Cardiac septum (tissue), 1 donor: ENCODE measurements at regions not wholly inside any gene's neighbourhood (a gene's known extent, or its start where the extent isn't known, plus 50 kb on each side); places are given as distances from the start of the nearest gene placed in this dataset.

Experiments
- DNase-seq: peaks from one replicate; pipeline ENCODE4 v3.0.0-alpha.2; 2020; ENCODE audit warnings: low spot score
- intact Hi-C: fragments of 100-400 bp; cut with DNase I; formaldehyde crosslinking; loops from one replicate; pipeline ENCODE4 v1.14.0; 2022
- donor health status: DM: no; HTN: no; CAD: no.

GRCh38 chr3:73706771-73707170 lies 82.0 kb upstream of the PDZRN3 start:
- intact Hi-C loops, result no loop called here
- DNase-seq, result no peak

GRCh38 chr3:73705792-73706191 lies 81.1 kb upstream of the PDZRN3 start:
- intact Hi-C loops, result no loop called here
- no peak for DNase-seq

- intact Hi-C loops, result no loop called here
- DNase-seq, result no peak
Measured at GRCh38 chr3:73699327-73699726, 74.6 kb upstream of the PDZRN3 start.

- intact Hi-C loops, result no loop called here
Measured at GRCh38 chr3:73697020-73697419, 72.3 kb upstream of the PDZRN3 start.

GRCh38 chr3:73695841-73696240 lies 71.1 kb upstream of the PDZRN3 start:
- intact Hi-C loops, result no loop called here
- DNase-seq, result no peak

More at GRCh38 chr3:73697020-73697419, 72.3 kb upstream of the PDZRN3 start:
- DNase-seq, result no peak

- no peak for DNase-seq
- intact Hi-C loops, result no loop called here
Measured at GRCh38 chr3:73694983-73695757, 70.4 kb upstream of the PDZRN3 start.

- intact Hi-C loops, result no loop called here
Measured at GRCh38 chr3:73687106-73688004, 62.6 kb upstream of the PDZRN3 start.

GRCh38 chr3:73685061-73685460 lies 60.3 kb upstream of the PDZRN3 start:
- intact Hi-C loops, result no loop called here
- DNase-seq, result no peak

More at GRCh38 chr3:73687106-73688004, 62.6 kb upstream of the PDZRN3 start:
- DNase-seq, result no peak

GRCh38 chr3:73683706-73684105 lies 59.0 kb upstream of the PDZRN3 start:
- DNase-seq, result no peak
- intact Hi-C loops, result no loop called here

- intact Hi-C loops, result no loop called here
- no peak for DNase-seq
Measured at GRCh38 chr3:73681610-73682009, 56.9 kb upstream of the PDZRN3 start.

- intact Hi-C loops, result no loop called here
- no peak for DNase-seq
Measured at GRCh38 chr3:73681198-73681597, 56.5 kb upstream of the PDZRN3 start.

GRCh38 chr3:73680391-73681095 lies 55.8 kb upstream of the PDZRN3 start:
- no peak for DNase-seq
- intact Hi-C loops, result no loop called here

- no peak for DNase-seq
- intact Hi-C loops, result no loop called here
Measured at GRCh38 chr3:73677336-73678024, 52.7 kb upstream of the PDZRN3 start.
